ENCODE measurements at regions not wholly inside any gene's neighbourhood (a gene's known extent, or its start where the extent isn't known, plus 50 kb on each side); places are given as distances from the start of the nearest gene placed in this dataset.

DNA sequence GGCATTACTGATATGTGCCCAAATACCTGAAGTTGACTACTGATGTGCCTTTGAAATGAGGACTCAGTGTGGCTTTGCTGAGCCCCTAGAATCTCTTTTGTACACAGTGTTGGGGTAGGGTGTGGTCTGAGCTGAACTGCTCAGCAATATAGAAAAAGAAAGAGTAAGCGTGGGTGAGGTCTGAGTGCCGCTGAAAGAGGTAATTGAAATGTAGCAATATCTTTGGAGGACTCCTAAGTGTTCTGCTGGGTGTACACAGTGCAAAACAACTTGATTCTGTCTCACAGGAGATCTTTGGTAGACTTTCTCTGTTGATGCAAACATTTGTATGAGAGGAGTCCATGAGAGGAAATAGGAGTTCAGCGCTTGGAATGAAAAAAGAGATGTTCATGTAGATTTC, 73.7 kb upstream of the PTPN5 start:
- Histone ChIP-seq H3K79me2 (ENCODE audit: insufficient read depth, low read length) (no peaks in the 10 kb centered on the region), H3K9me3 (ENCODE audit: control insufficient read depth, low read depth, low read length) (no peaks in the 10 kb centered on the region), H2BK12ac (ENCODE audit: insufficient read length, low read depth, low read length) (no peak overlapping the region), H4K5ac (ENCODE audit: insufficient read length, low read depth, low read length) (no peak overlapping the region), H3K4me1 (ENCODE audit: insufficient read depth, low read length) (peaks cover 14% of the 10 kb centered on the region), H3K4me2 (ENCODE audit: insufficient read depth, insufficient read length, low read length) (peak overlapping the region; percentile 51), H2BK15ac (ENCODE audit: low read depth, low read length) (peak overlapping the region; percentile 82; the same call in 1 of the 2 replicates), H3K79me1 (ENCODE audit: insufficient read depth, low read depth, low read length, poor library complexity, severe bottlenecking) (no peaks in the 10 kb centered on the region), H3K14ac (ENCODE audit: insufficient read depth, low read length) (no peak overlapping the region), H3K4ac (ENCODE audit: low read depth, low read length) (0 out of 2 replicates have a peak overlapping the region, but pooled peaks have one; percentile 16), H2AFZ (ENCODE audit: low read length) (no peak overlapping the region), H3T11ph (ENCODE audit: low read length) (peak overlapping the region; percentile 68), H3K23me2 (ENCODE audit: insufficient read length, low read depth, low read length, poor library complexity, severe bottlenecking) (no peaks in the 10 kb centered on the region), H3K18ac (ENCODE audit: insufficient read length, low read depth, low read length) (peak overlapping the region; percentile 36), H2BK120ac (ENCODE audit: low read depth, low read length, poor library complexity, severe bottlenecking) (no peak overlapping the region), H4K91ac (ENCODE audit: insufficient read length, low read depth, low read length) (no peak overlapping the region), H3K27ac (ENCODE audit: insufficient read length, low read depth, low read length) (peak overlapping the region; percentile 74), H2BK20ac (ENCODE audit: low read depth, low read length, poor library complexity, severe bottlenecking) (peak overlapping the region; percentile 27), H2BK5ac (ENCODE audit: insufficient read length, low read length) (no peak overlapping the region), H3K9ac (ENCODE audit: extremely low read depth, insufficient read length, low read length) (no peak overlapping the region), H3K56ac (ENCODE audit: insufficient read length, low read depth, low read length) (no peak overlapping the region), H3K23ac (ENCODE audit: insufficient read length, low read depth, low read length) (peak overlapping the region; percentile 60), H4K20me1 (ENCODE audit: control insufficient read depth, insufficient read depth, insufficient read length) (no peaks in the 10 kb centered on the region), H2AK5ac (ENCODE audit: insufficient read length, low read length) (peak overlapping the region; percentile 80), H3K27me3 (ENCODE audit: insufficient read depth, low read length) (no peaks in the 10 kb centered on the region), H4K8ac (replicated peaks; ENCODE audit: insufficient read length, low read depth, low read length) (no peak overlapping the region)
- no peak for DNase-seq
- Mint-ChIP-seq H3K9me3 (no peaks in the 10 kb centered on the region), H3K4me3 (no peak overlapping the region), H3K4me1 (peaks cover 24 to 30% of the 10 kb centered on the region in 2 experiments), H3K27ac (peak overlapping the region; percentile 6 to 85 (median 6)), H3K36me3 (ENCODE audit: insufficient read depth in 1 of 3, low read depth in 3 of 3) (0 out of 7 replicates have a peak, but pooled peaks cover 0 to 2% (median 0%) of the 10 kb centered on the region in 3 experiments), H3K27me3 (ENCODE audit: low read depth) (peaks cover 3% of the 10 kb centered on the region; the same call in 1 of the 2 replicates)
- TF ChIP-seq, protein P1, sequence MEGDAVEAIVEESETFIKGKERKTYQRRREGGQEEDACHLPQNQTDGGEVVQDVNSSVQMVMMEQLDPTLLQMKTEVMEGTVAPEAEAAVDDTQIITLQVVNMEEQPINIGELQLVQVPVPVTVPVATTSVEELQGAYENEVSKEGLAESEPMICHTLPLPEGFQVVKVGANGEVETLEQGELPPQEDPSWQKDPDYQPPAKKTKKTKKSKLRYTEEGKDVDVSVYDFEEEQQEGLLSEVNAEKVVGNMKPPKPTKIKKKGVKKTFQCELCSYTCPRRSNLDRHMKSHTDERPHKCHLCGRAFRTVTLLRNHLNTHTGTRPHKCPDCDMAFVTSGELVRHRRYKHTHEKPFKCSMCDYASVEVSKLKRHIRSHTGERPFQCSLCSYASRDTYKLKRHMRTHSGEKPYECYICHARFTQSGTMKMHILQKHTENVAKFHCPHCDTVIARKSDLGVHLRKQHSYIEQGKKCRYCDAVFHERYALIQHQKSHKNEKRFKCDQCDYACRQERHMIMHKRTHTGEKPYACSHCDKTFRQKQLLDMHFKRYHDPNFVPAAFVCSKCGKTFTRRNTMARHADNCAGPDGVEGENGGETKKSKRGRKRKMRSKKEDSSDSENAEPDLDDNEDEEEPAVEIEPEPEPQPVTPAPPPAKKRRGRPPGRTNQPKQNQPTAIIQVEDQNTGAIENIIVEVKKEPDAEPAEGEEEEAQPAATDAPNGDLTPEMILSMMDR (conservative IDR thresholded peaks at IDR 0.05) = no peak
- no CpG with 5 or more reads among the region's 3 CpGs for WGBS (ENCODE audit: extremely low coverage, insufficient read length, low lambda C conversion rate)

Data from H9 (cell line).